Right atrium auricular region (tissue), 2 donors: ENCODE measurements at regions not wholly inside any gene's neighbourhood (a gene's known extent, or its start where the extent isn't known, plus 50 kb on each side); places are given as distances from the start of the nearest gene placed in this dataset.

Source experiments
- DNase-seq: peaks from one replicate; pipeline ENCODE4 v3.0.0-alpha.2; 2019; ENCODE audit warnings: low spot score
- H3K27ac ChIP-seq, 2 donors: fragments of 200-600 bp; sonication (generic); 1 replicate in 1 of 2; 2 replicates in 1 of 2; pipeline ENCODE4 v1.5.1; 2016 to 2019
- H3K27me3 ChIP-seq, 2 donors: fragments of 200-600 bp; sonication (generic); one replicate each; pipeline versions ENCODE4 v1.5.1 to v1.6.0; 2017 to 2019
- H3K36me3 ChIP-seq: fragments of 200-600 bp; sonication (generic); one replicate; pipeline ENCODE4 v1.5.1; 2016
- H3K4me1 ChIP-seq, 2 donors: fragments of 200-600 bp; sonication (generic); one replicate each; pipeline versions ENCODE4 v1.5.1 to v1.6.0; 2017 to 2019
- H3K4me3 ChIP-seq, 2 donors: fragments of 200-600 bp; sonication (generic); 1 replicate in 1 of 2; 2 replicates in 1 of 2; pipeline ENCODE4 v1.5.1; 2017 to 2019; ENCODE audit warnings: mild to moderate bottlenecking in 1 of 2, moderate library complexity in 1 of 2
- H3K9me3 ChIP-seq, 2 donors: fragments of 200-600 bp; sonication (generic); one replicate each; pipeline ENCODE4 v1.5.1; 2019
- CTCF ChIP-seq, 2 donors: fragments of 200-600 bp; sonication (generic); IDR thresholded peaks; one replicate each; pipeline ENCODE4 v1.5.1; 2019; ENCODE audit warnings: antibody characterized with exemption in 2 of 2

DNA sequence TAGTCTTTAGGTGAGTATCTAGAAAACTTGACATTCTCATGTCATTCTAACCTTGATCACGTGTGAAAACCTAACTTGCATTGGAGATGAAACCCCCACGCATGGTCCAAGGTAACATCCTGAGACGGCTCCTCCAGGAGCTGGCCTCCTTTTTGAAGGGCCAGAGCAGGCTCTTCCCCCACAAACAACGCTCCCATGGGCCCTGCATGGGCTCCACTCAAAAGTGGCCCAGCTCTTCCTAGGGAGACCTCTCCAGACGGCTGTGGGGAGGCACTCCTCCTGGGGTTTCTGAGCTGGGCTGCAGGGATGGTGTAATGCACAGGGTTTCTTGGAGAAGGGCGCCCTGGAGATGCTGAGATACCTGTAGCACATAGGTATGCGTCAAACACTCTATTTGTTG is 296.2 kb upstream of the IRX1 start:
- DNase-seq = no peak
- Histone ChIP-seq H3K4me1 (peaks cover 0 to 6% of the 10 kb centered on the region in 2 donors), H3K27me3 (no peaks in the 10 kb centered on the region), H3K4me3 (no peak overlapping the region), H3K36me3 (no peaks in the 10 kb centered on the region), H3K27ac (no peak overlapping the region), H3K9me3 (no peaks in the 10 kb centered on the region)
- TF ChIP-seq CTCF (IDR thresholded peaks at IDR 0.05) = no peak

DNA sequence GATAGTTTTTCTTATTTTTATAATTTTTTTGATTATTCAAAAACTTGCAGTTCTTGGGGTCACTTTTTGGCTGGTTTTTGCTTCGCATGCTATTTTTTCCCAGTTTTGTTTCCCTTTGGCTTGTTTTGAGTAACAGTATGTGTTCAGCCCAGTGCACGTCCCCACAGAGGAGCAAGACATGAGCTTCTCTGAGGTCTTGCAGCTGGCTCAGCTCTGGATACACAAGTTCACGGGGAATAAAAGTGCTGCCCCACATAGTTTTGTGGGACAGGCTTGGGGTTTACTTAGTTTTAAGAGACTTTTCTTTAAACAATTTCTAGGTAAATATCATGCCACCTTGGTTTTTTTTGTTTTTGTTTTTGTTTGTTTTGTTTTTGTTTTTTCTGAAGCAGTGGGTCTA is 297.8 kb upstream of the IRX1 start:
- no peak overlapping the region for H3K27ac ChIP-seq
- no peaks in the 10 kb centered on the region for H3K36me3 ChIP-seq
- DNase-seq = no peak
- no peaks in the 10 kb centered on the region for H3K4me1 ChIP-seq
- H3K9me3 ChIP-seq = no peaks in the 10 kb centered on the region
- no peaks in the 10 kb centered on the region for H3K27me3 ChIP-seq
- H3K4me3 ChIP-seq = no peak overlapping the region
- no peak for TF ChIP-seq CTCF (IDR thresholded peaks at IDR 0.05)

GRCh38 chr5:3288325-3288724 is 307.3 kb upstream of the IRX1 start:
- Histone ChIP-seq H3K9me3 (no peaks in the 10 kb centered on the region), H3K27ac (no peak overlapping the region), H3K27me3 (no peaks in the 10 kb centered on the region), H3K4me1 (no peaks in the 10 kb centered on the region), H3K4me3 (no peak overlapping the region), H3K36me3 (no peaks in the 10 kb centered on the region)
- no peak for TF ChIP-seq CTCF (IDR thresholded peaks at IDR 0.05)
- no peak for DNase-seq

- H3K27ac ChIP-seq = no peak overlapping the region
- no peak overlapping the region for H3K4me3 ChIP-seq
- H3K9me3 ChIP-seq = no peaks in the 10 kb centered on the region
- no peaks in the 10 kb centered on the region for H3K36me3 ChIP-seq
- no peaks in the 10 kb centered on the region for H3K4me1 ChIP-seq
- H3K27me3 ChIP-seq = no peaks in the 10 kb centered on the region
- DNase-seq = no peak
- TF ChIP-seq CTCF (IDR thresholded peaks at IDR 0.05) = no peak
Measured at GRCh38 chr5:3287516-3287915, 308.1 kb upstream of the IRX1 start.

GRCh38 chr5:3285621-3286020 is 310.0 kb upstream of the IRX1 start:
- H3K27ac ChIP-seq = no peak overlapping the region
- no peaks in the 10 kb centered on the region for H3K4me1 ChIP-seq
- no peaks in the 10 kb centered on the region for H3K27me3 ChIP-seq
- H3K4me3 ChIP-seq = no peak overlapping the region
- no peak for DNase-seq
- TF ChIP-seq CTCF (IDR thresholded peaks at IDR 0.05) = no peak
- no peaks in the 10 kb centered on the region for H3K36me3 ChIP-seq
- H3K9me3 ChIP-seq = no peaks in the 10 kb centered on the region

DNA sequence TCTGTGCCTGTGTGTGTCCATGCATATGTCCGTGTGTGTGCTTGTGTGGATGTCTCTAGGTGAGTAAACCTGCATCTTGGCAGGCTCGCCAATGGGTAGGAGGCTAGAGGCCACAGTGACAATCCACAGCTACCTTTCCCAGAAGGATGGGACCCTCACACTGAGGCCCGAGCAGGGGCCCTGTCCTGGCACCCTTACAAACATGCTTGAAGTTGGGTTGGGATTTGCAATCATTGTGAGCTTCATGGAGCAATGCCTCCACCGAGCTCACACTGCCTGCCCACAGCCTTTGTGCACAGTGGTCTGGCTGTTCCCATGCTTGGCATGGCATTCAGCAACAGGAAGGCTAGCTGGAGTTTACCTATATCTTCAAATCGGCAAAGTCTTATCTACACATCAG is 311.1 kb upstream of the IRX1 start:
- no peaks in the 10 kb centered on the region for H3K4me1 ChIP-seq
- H3K27ac ChIP-seq = no peak overlapping the region
- H3K4me3 ChIP-seq = no peak overlapping the region
- TF ChIP-seq CTCF (IDR thresholded peaks at IDR 0.05) = no peak
- no peaks in the 10 kb centered on the region for H3K9me3 ChIP-seq
- DNase-seq = no peak
- H3K36me3 ChIP-seq = no peaks in the 10 kb centered on the region
- H3K27me3 ChIP-seq = no peaks in the 10 kb centered on the region
